H1 (cell line): ENCODE measurements at regions not wholly inside any gene's neighbourhood (a gene's known extent, or its start where the extent isn't known, plus 50 kb on each side); places are given as distances from the start of the nearest gene placed in this dataset.

ENCODE experiments used
- ASH2L ChIP-seq: fragments of 200-600, 300-600 bp; sonication (generic); IDR thresholded peaks from one replicate; pipeline ENCODE4 v1.7.1; 2017; ENCODE audit warnings: low read length
- ATF2 ChIP-seq: IDR thresholded peaks from 2 replicates; pipeline ENCODE4 v1.6.1; 2012; ENCODE audit warnings: low read length, inconsistent platforms
- BCL11A ChIP-seq, 2 experiments: IDR thresholded peaks; one replicate each; pipeline ENCODE4 v1.6.1; 2011; ENCODE audit warnings: low read depth in 2 of 2, low read length in 2 of 2, mild to moderate bottlenecking in 2 of 2
- CBX5 ChIP-seq: fragments of 300-800, 300-1000 bp; sonication (generic); IDR thresholded peaks from 2 replicates; pipeline ENCODE4 v1.7.1; 2016; ENCODE audit warnings: antibody characterized with exemption, low read length, low read depth
- CHD1 ChIP-seq: IDR thresholded peaks from 2 replicates; pipeline ENCODE4 v1.6.1; 2012; ENCODE audit warnings: low read depth, low read length, improper control_type of control experiment
- CTBP2 ChIP-seq: IDR thresholded peaks from 2 replicates; pipeline ENCODE4 v1.7.0; 2011; ENCODE audit warnings: borderline replicate concordance, mild to moderate bottlenecking, moderate library complexity, mixed read lengths, low read length; ENCODE audit not compliant: insufficient read depth, insufficient read length
- PHF8 ChIP-seq: fragments of 200-600 bp; sonication (generic); conservative IDR thresholded peaks from 2 replicates; pipeline ENCODE4 v1.7.1; 2012; ENCODE audit warnings: low read depth, mild to moderate bottlenecking, inconsistent platforms, low read length, moderate library complexity
- POLR2A ChIP-seq, 2 experiments: IDR thresholded peaks; 1 replicate in 1 of 2; 2 replicates in 1 of 2; pipeline ENCODE4 v1.6.1; 2011; ENCODE audit warnings: low read depth in 2 of 2, low read length in 2 of 2, mild to moderate bottlenecking in 2 of 2; ENCODE audit errors: control extremely low read depth in 1 of 2
- SIRT6 ChIP-seq: IDR thresholded peaks from one replicate; pipeline ENCODE4 v1.7.1; 2012; ENCODE audit warnings: low read length, inconsistent platforms

GRCh38 chr1:48107516-48107915 lies 110.3 kb upstream of the TRABD2B start (continued):
- TF ChIP-seq CBX5 (no peak), POLR2A (IDR thresholded peaks at IDR 0.05; ENCODE audit: control extremely low read depth in 1 of 2, low read depth in 2 of 2, low read length in 2 of 2) (no peak), CHD1 (no peak), SIRT6 (no peak), BCL11A (IDR thresholded peaks at IDR 0.05; ENCODE audit: low read depth in 2 of 2, low read length in 2 of 2) (no peak), CTBP2 (no peak), ATF2 (no peak), PHF8 (no peak), ASH2L (no peak)
